H9 (cell line): ENCODE measurements at regions not wholly inside any gene's neighbourhood (a gene's known extent, or its start where the extent isn't known, plus 50 kb on each side); places are given as distances from the start of the nearest gene placed in this dataset.

Experiments used
- DNase-seq: peaks from one replicate; pipeline ENCODE4 v3.0.0-alpha.2; 2017
- H2AFZ ChIP-seq: one replicate; pipeline ENCODE4 v1.6.1; 2013; ENCODE audit warnings: mild to moderate bottlenecking, low read length, control low read depth, moderate library complexity
- H2AK5ac ChIP-seq: 2 replicates; pipeline ENCODE4 v1.6.1; 2013; ENCODE audit warnings: low read length, control low read depth, mixed read lengths; ENCODE audit not compliant: insufficient read length
- H2BK120ac ChIP-seq: one replicate; pipeline ENCODE4 v1.6.1; 2013; ENCODE audit warnings: low read depth, mild to moderate bottlenecking, low read length, control low read depth, inconsistent platforms; ENCODE audit not compliant: poor library complexity, severe bottlenecking
- H2BK12ac ChIP-seq: 2 replicates; pipeline ENCODE4 v1.6.1; 2013; ENCODE audit warnings: low read length, control low read depth, mixed read lengths, low read depth; ENCODE audit not compliant: insufficient read length
- H2BK15ac ChIP-seq: 2 replicates; pipeline ENCODE4 v1.6.1; 2013; ENCODE audit warnings: low read depth, low read length, control low read depth
- H2BK20ac ChIP-seq: one replicate; pipeline ENCODE4 v1.6.1; 2013; ENCODE audit warnings: low read depth, mild to moderate bottlenecking, low read length, control low read depth, inconsistent platforms; ENCODE audit not compliant: poor library complexity, severe bottlenecking
- H2BK5ac ChIP-seq: 2 replicates; pipeline ENCODE4 v1.6.1; 2013; ENCODE audit warnings: low read length, control low read depth, mixed read lengths; ENCODE audit not compliant: insufficient read length
- H3K14ac ChIP-seq: 2 replicates; pipeline ENCODE4 v1.6.1; 2013; ENCODE audit warnings: low read length, control low read depth; ENCODE audit not compliant: insufficient read depth
- H3K18ac ChIP-seq: 2 replicates; pipeline ENCODE4 v1.6.1; 2013; ENCODE audit warnings: low read depth, mild to moderate bottlenecking, mixed read lengths, low read length, control low read depth; ENCODE audit not compliant: insufficient read length
- H3K23ac ChIP-seq: 2 replicates; pipeline ENCODE4 v1.6.1; 2013; ENCODE audit warnings: low read length, control low read depth, mixed read lengths, low read depth; ENCODE audit not compliant: insufficient read length
- H3K23me2 ChIP-seq: 2 replicates; pipeline ENCODE4 v1.6.1; 2013; ENCODE audit warnings: low read depth, mild to moderate bottlenecking, mixed read lengths, low read length, control low read depth; ENCODE audit not compliant: insufficient read length, poor library complexity, severe bottlenecking
- H3K27ac ChIP-seq: 2 replicates; pipeline ENCODE4 v1.5.1; 2013; ENCODE audit warnings: low read length, control low read depth, mixed read lengths, low read depth; ENCODE audit not compliant: insufficient read length
- H3K27me3 ChIP-seq: 2 replicates; pipeline ENCODE4 v1.6.1; 2013; ENCODE audit warnings: low read length, control low read depth, inconsistent platforms; ENCODE audit not compliant: insufficient read depth
- H3K4ac ChIP-seq: 2 replicates; pipeline ENCODE4 v1.6.1; 2013; ENCODE audit warnings: low read depth, mild to moderate bottlenecking, control low read depth, inconsistent platforms, low read length, moderate library complexity
- H3K4me1 ChIP-seq: 2 replicates; pipeline ENCODE4 v1.6.1; 2013; ENCODE audit warnings: low read length, control low read depth, inconsistent platforms; ENCODE audit not compliant: insufficient read depth
- H3K4me2 ChIP-seq: 2 replicates; pipeline ENCODE4 v1.6.1; 2013; ENCODE audit warnings: low read length, control low read depth, mixed read lengths; ENCODE audit not compliant: insufficient read length, insufficient read depth
- H3K56ac ChIP-seq: 2 replicates; pipeline ENCODE4 v1.6.1; 2013; ENCODE audit warnings: low read depth, mild to moderate bottlenecking, mixed read lengths, low read length, control low read depth; ENCODE audit not compliant: insufficient read length
- H3K79me1 ChIP-seq: 2 replicates; pipeline ENCODE4 v1.6.1; 2013; ENCODE audit warnings: low read depth, mild to moderate bottlenecking, moderate library complexity, low read length, control low read depth, inconsistent platforms; ENCODE audit not compliant: insufficient read depth, poor library complexity, severe bottlenecking
- H3K79me2 ChIP-seq: 2 replicates; pipeline ENCODE4 v1.6.1; 2013; ENCODE audit warnings: low read length, control low read depth, inconsistent platforms; ENCODE audit not compliant: insufficient read depth
- H3K9ac ChIP-seq: 2 replicates; pipeline ENCODE4 v1.6.1; 2013; ENCODE audit warnings: low read length, control low read depth, mixed read lengths; ENCODE audit not compliant: insufficient read length; ENCODE audit errors: extremely low read depth
- H3K9me3 ChIP-seq: one replicate; pipeline ENCODE4 v1.6.1; 2013; ENCODE audit warnings: low read depth, low read length, inconsistent platforms; ENCODE audit not compliant: control insufficient read depth
- H3T11ph ChIP-seq: one replicate; pipeline ENCODE4 v1.6.1; 2013; ENCODE audit warnings: mild to moderate bottlenecking, low read length, control low read depth, inconsistent platforms
- H4K20me1 ChIP-seq: one replicate; pipeline ENCODE4 v1.6.1; 2013; ENCODE audit not compliant: control insufficient read depth, insufficient read length, insufficient read depth
- H4K5ac ChIP-seq: 2 replicates; pipeline ENCODE4 v1.6.1; 2013; ENCODE audit warnings: low read depth, mild to moderate bottlenecking, mixed read lengths, low read length, control low read depth; ENCODE audit not compliant: insufficient read length
- H4K8ac ChIP-seq: replicated peaks from 2 replicates; pipeline ENCODE4 v1.6.1; 2013; ENCODE audit warnings: low read length, control low read depth, mixed read lengths, low read depth; ENCODE audit not compliant: insufficient read length
- H4K91ac ChIP-seq: 2 replicates; pipeline ENCODE4 v1.6.1; 2013; ENCODE audit warnings: low read depth, mild to moderate bottlenecking, moderate library complexity, mixed read lengths, low read length, control low read depth; ENCODE audit not compliant: insufficient read length
- H3K27ac Mint-ChIP-seq, 3 experiments: 2 replicates in 2 of 3; 3 replicates in 1 of 3; pipeline ENCODE4 v1.8.0; 2020 to 2021; ENCODE audit warnings: mixed read lengths in 3 of 3, mild to moderate bottlenecking in 1 of 3, moderate library complexity in 1 of 3
- H3K27me3 Mint-ChIP-seq: 2 replicates; pipeline ENCODE4 v1.8.0; 2021; ENCODE audit warnings: low read depth, mild to moderate bottlenecking, moderate library complexity, mixed read lengths
- H3K36me3 Mint-ChIP-seq, 3 experiments: 2 replicates in 2 of 3; 3 replicates in 1 of 3; pipeline ENCODE4 v1.8.0; 2020 to 2021; ENCODE audit warnings: low read depth in 3 of 3, mixed read lengths in 3 of 3; ENCODE audit not compliant: insufficient read depth in 1 of 3
- H3K4me1 Mint-ChIP-seq, 2 experiments: 2 replicates each; pipeline ENCODE4 v1.8.0; 2020; ENCODE audit warnings: mixed read lengths in 2 of 2
- H3K4me3 Mint-ChIP-seq, 2 experiments: 2 replicates in 1 of 2; 3 replicates in 1 of 2; pipeline ENCODE4 v1.8.0; 2020 to 2021; ENCODE audit warnings: mild to moderate bottlenecking in 2 of 2, mixed read lengths in 2 of 2, moderate library complexity in 1 of 2
- H3K9me3 Mint-ChIP-seq, 2 experiments: 2 replicates in 1 of 2; 3 replicates in 1 of 2; pipeline ENCODE4 v1.8.0; 2020; ENCODE audit warnings: mild to moderate bottlenecking in 2 of 2, mixed read lengths in 2 of 2, moderate library complexity in 1 of 2
- CTCF ChIP-seq: fragments of 200-600 bp; sonication (generic); conservative IDR thresholded peaks from 3 replicates; pipeline ENCODE4 v1.8.0; 2021; ENCODE audit warnings: antibody characterized with exemption, mild to moderate bottlenecking
- WGBS: extraction: QIAGEN DNeasy Blood & Tissue Kit; methylation state at CpG from one replicate; pipeline ENCODE4 v1.1.7; 2013; ENCODE audit warnings: missing lambda C conversion rate, low lambda C conversion rate, mixed read lengths; ENCODE audit not compliant: insufficient read length; ENCODE audit errors: extremely low coverage; 5-methylcytosine and 5-hydroxymethylcytosine counted together

GRCh38 chr2:604854-605524, 72.2 kb downstream of the TMEM18 start:
- no peaks in the 10 kb centered on the region for H3K79me1 ChIP-seq
- no peak overlapping the region for H2AK5ac ChIP-seq
- no peak overlapping the region for H3K56ac ChIP-seq
- TF ChIP-seq CTCF, result no peak
- H3K4me2 ChIP-seq, result no peak overlapping the region
- H3K9ac ChIP-seq, result no peak overlapping the region
- H2BK12ac ChIP-seq, result no peak overlapping the region
- no peaks in the 10 kb centered on the region for H3K23me2 ChIP-seq
- H3K18ac ChIP-seq, result no peak overlapping the region
- no peaks in the 10 kb centered on the region for H3K9me3 ChIP-seq
- no peaks in the 10 kb centered on the region for H3K27me3 ChIP-seq
- no CpG with 5 or more reads among the region's 2 CpGs for WGBS
- Mint-ChIP-seq H3K4me3 (no peak overlapping the region), H3K4me1 (peaks cover 0 to under 1% of the 10 kb centered on the region in 2 experiments; a peak in 2 of 4 replicates), H3K36me3 (peaks cover 0 to 2% (median 0%) of the 10 kb centered on the region in 3 experiments; a peak in 2 of 7 replicates), H3K9me3 (no peaks in the 10 kb centered on the region; a peak in 1 of 5 replicates), H3K27ac (no peak overlapping the region), H3K27me3 (peaks cover 9% of the 10 kb centered on the region)
- no peak overlapping the region for H4K91ac ChIP-seq
- H2BK15ac ChIP-seq, result no peak overlapping the region
- H2BK5ac ChIP-seq, result no peak overlapping the region
- no peak overlapping the region for H3K27ac ChIP-seq
- H3K4me1 ChIP-seq, result no peaks in the 10 kb centered on the region
- no peak overlapping the region for H4K5ac ChIP-seq
- no peak overlapping the region for H3T11ph ChIP-seq
- no peak overlapping the region for H2BK20ac ChIP-seq
- no peak overlapping the region for H3K4ac ChIP-seq
- H3K23ac ChIP-seq, result no peak overlapping the region
- no peak overlapping the region for H2BK120ac ChIP-seq
- no peak for DNase-seq
- no peaks in the 10 kb centered on the region for H3K79me2 ChIP-seq
- H2AFZ ChIP-seq, result no peak overlapping the region
- no peak overlapping the region for H3K14ac ChIP-seq
- no peaks in the 10 kb centered on the region for H4K20me1 ChIP-seq
- no peak overlapping the region for H4K8ac ChIP-seq
